HepG2 (cell line): ENCODE measurements at regions not wholly inside any gene's neighbourhood (a gene's known extent, or its start where the extent isn't known, plus 50 kb on each side); places are given as distances from the start of the nearest gene placed in this dataset.

Source experiments
- CTCF ChIP-seq: sonication (generic); formaldehyde crosslinking; IDR thresholded peaks from 2 replicates; pipeline ENCODE4 v1.5.0; 2020; ENCODE audit warnings: mild to moderate bottlenecking, missing genetic modification reagents, moderate library complexity
- NR2C2 ChIP-seq: sonication (generic); formaldehyde crosslinking; IDR thresholded peaks from 2 replicates; pipeline ENCODE4 v1.4.0; 2020; ENCODE audit warnings: missing genetic modification reagents, mild to moderate bottlenecking, moderate library complexity, borderline replicate concordance
- PHF20 ChIP-seq: sonication (generic); formaldehyde crosslinking; IDR thresholded peaks from 2 replicates; pipeline ENCODE4 v1.5.0; 2020; ENCODE audit warnings: mild to moderate bottlenecking, missing genetic modification reagents
- PHF8 ChIP-seq: sonication (generic); formaldehyde crosslinking; IDR thresholded peaks from 2 replicates; pipeline ENCODE4 v1.5.0; 2020; ENCODE audit warnings: missing genetic modification reagents
- POLR2AphosphoS5 ChIP-seq: IDR thresholded peaks from 2 replicates; pipeline ENCODE4 v1.6.1; 2012; ENCODE audit warnings: low read depth, low read length
- SMARCE1 ChIP-seq: fragments of 450-650 bp; IDR thresholded peaks from 2 replicates; pipeline ENCODE4 v1.6.1; 2017; ENCODE audit warnings: borderline replicate concordance
- SP140L ChIP-seq: sonication (generic); formaldehyde crosslinking; IDR thresholded peaks from 2 replicates; pipeline ENCODE4 v1.4.0; 2020; ENCODE audit warnings: missing genetic modification reagents, borderline replicate concordance
- ZNF639 ChIP-seq: conservative IDR thresholded peaks from 2 replicates; pipeline ENCODE4 v1.6.1; 2018; ENCODE audit warnings: missing genetic modification reagents

- TF ChIP-seq CTCF: no peak
- no peak for TF ChIP-seq NR2C2
- no peak for TF ChIP-seq SMARCE1
- TF ChIP-seq POLR2AphosphoS5: no peak
- no peak for TF ChIP-seq SP140L (CRISPR knock-in tag)
- no peak for TF ChIP-seq PHF20 (CRISPR knock-in tag)
- no peak for TF ChIP-seq ZNF639 (CRISPR knock-in tag)
- TF ChIP-seq PHF8 (CRISPR knock-in tag): no peak
These were observed 316.9 kb upstream of the THSD7B start for GRCh38 chr2:136448432-136448831.
